ENCODE measurements at regions not wholly inside any gene's neighbourhood (a gene's known extent, or its start where the extent isn't known, plus 50 kb on each side); places are given as distances from the start of the nearest gene placed in this dataset.

DNA sequence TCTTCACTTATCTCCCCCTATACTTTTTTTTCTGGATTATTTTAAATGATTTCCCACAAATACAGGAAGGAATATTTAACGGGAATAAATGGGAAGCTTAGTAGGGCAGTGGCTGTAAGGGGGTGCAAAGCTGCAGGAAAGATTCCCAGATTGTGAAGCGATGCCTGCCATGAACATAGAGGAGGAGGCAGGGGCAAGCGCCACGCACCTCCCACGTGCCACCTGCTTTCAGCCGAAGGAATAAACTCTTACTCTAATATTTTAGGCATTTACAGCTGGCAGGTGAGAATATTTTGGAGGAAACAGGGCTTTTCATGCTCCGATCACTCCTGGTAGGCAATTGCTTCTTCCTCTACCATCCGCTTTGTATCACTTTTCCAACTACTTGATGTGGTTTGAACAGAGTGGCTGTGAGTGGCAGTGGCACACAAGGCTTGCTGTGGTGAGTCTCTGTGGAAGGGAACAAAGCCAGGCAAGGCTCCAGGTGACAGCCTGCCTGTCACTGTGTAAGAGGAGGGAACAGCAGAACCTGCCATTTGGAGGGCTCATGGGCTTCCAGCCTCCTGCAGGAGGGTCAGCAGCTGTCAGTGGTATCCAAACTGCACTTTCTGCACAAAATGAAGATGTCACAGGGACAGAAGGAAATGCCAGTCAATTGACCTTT, 54.5 kb upstream of the PLET1 start:
- TF ChIP-seq POLR2A (IDR thresholded peaks at IDR 0.05; ENCODE audit: low read depth, low read length): no peak
- TF ChIP-seq, protein P1, sequence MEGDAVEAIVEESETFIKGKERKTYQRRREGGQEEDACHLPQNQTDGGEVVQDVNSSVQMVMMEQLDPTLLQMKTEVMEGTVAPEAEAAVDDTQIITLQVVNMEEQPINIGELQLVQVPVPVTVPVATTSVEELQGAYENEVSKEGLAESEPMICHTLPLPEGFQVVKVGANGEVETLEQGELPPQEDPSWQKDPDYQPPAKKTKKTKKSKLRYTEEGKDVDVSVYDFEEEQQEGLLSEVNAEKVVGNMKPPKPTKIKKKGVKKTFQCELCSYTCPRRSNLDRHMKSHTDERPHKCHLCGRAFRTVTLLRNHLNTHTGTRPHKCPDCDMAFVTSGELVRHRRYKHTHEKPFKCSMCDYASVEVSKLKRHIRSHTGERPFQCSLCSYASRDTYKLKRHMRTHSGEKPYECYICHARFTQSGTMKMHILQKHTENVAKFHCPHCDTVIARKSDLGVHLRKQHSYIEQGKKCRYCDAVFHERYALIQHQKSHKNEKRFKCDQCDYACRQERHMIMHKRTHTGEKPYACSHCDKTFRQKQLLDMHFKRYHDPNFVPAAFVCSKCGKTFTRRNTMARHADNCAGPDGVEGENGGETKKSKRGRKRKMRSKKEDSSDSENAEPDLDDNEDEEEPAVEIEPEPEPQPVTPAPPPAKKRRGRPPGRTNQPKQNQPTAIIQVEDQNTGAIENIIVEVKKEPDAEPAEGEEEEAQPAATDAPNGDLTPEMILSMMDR (IDR thresholded peaks at IDR 0.05; ENCODE audit: extremely low read depth in 1 of 2, insufficient read depth in 1 of 2, low read depth in 1 of 2, low read length in 2 of 2): no peak
